Stomach (tissue), 8 donors: ENCODE measurements at regions not wholly inside any gene's neighbourhood (a gene's known extent, or its start where the extent isn't known, plus 50 kb on each side); places are given as distances from the start of the nearest gene placed in this dataset.

Experiments used
- DNase-seq, 2 donors: peaks; one replicate each; pipeline versions ENCODE4 v3.0.0 to v3.0.0-alpha.2; 2013 to 2019
- H3K27ac ChIP-seq, 5 donors: fragments of 200-600 bp in 4 of 5; sonication (generic) in 4 of 5; one replicate each; pipeline ENCODE4 v1.5.1; 2013 to 2019; ENCODE audit warnings: mild to moderate bottlenecking in 1 of 5, moderate library complexity in 1 of 5
- H3K27me3 ChIP-seq, 3 donors: fragments of 200-600 bp; sonication (generic); one replicate each; pipeline ENCODE4 v1.5.1; 2017 to 2019; ENCODE audit warnings: mixed run types in 1 of 3
- H3K36me3 ChIP-seq, 4 donors: fragments of 200-600 bp; sonication (generic); 1 replicate in 3 of 4; 2 replicates in 1 of 4; pipeline ENCODE4 v1.5.1; 2016 to 2019
- H3K4me1 ChIP-seq, 4 donors: fragments of 200-600 bp; sonication (generic); one replicate each; pipeline ENCODE4 v1.5.1; 2016 to 2019
- H3K4me3 ChIP-seq, 4 donors: fragments of 200-600 bp; sonication (generic) in 3 of 4; one replicate each; pipeline ENCODE4 v1.5.1; 2016 to 2019; ENCODE audit warnings: mild to moderate bottlenecking in 1 of 4
- H3K9me3 ChIP-seq, 4 donors: fragments of 200-600 bp; sonication (generic); one replicate each; pipeline ENCODE4 v1.5.1; 2016 to 2019
- EP300 ChIP-seq: sonication (generic); formaldehyde crosslinking; IDR thresholded peaks from one replicate; pipeline ENCODE4 v1.6.1; 2017; ENCODE audit warnings: antibody characterized with exemption
- POLR2A ChIP-seq, 4 donors: fragments of 450-650 bp; IDR thresholded peaks; one replicate each; pipeline ENCODE4 v1.6.1; 2016; ENCODE audit warnings: antibody characterized with exemption in 4 of 4, control low read depth in 2 of 4, mild to moderate bottlenecking in 1 of 4, moderate library complexity in 1 of 4
- POLR2AphosphoS5 ChIP-seq, 3 donors: sonication (generic); formaldehyde crosslinking; IDR thresholded peaks; one replicate each; pipeline ENCODE4 v1.6.1; 2016; ENCODE audit warnings: antibody characterized with exemption in 3 of 3
- WGBS, 5 donors: extraction: QIAGEN DNeasy Blood & Tissue Kit in 3 of 5; methylation state at CpG; one replicate each; pipeline versions ENCODE4 v1.1.5 to v1.1.7; 2013 to 2018; 5-methylcytosine and 5-hydroxymethylcytosine counted together
- intact Hi-C: fragments of 100-400 bp; cut with DNase I; formaldehyde crosslinking; loops from one replicate; pipeline ENCODE4 v1.15.1; 2023; ENCODE audit warnings: low total_unique reads
- TF ChIP-seq, protein P1 (sequence below), 7 experiments: fragments of 450-650 bp in 4 of 7; fragments of 200-600 bp in 3 of 7; sonication (generic) in 3 of 7; IDR thresholded peaks; one replicate each; pipeline ENCODE4 v1.5.1; 2016 to 2019; ENCODE audit warnings: antibody characterized with exemption in 7 of 7, control low read depth in 2 of 7, mild to moderate bottlenecking in 1 of 7
- donor health status: healthy with polysubstance abuse.
- donor health status: Bipolar disorder and iron deficiency.
- donor health status: healthy.

DNA sequence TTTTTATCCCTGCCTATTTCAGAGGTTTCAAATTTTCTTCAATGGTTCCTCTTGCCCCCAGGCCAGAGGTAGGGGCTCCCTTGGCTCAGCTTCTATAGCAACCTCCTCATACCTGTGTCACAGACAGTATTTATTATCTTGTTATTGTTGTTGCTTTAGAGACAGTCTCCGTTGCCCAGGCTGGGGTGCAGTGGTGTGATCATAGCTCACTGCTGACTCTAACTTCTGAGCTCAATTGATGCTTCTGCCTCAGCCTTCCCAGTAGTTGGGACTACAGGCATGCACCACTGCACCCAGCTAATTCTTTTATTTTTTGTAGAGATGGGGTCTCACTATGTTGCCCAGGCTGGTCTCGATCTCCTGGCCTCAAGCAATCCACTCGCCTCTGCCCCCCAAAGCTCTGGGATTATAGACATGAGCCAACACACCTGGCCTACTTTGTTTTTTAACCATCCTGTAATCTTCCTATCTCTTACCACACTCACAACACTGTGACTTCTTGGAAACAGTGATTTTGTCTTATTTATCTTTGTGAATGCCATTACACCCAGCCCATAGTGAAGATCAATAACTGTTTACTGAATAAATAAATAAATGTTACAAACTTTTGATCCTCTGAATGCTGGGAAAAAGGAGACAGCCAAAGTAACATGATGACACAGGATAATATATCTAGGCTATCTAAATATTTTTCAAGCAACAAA is 95.9 kb downstream of the PHLDA1 start:
- Histone ChIP-seq H3K27me3 (no peaks in the 10 kb centered on the region), H3K4me3 (no peak overlapping the region), H3K9me3 (no peaks in the 10 kb centered on the region), H3K36me3 (no peaks in the 10 kb centered on the region), H3K4me1 (peaks cover 0 to 22% (median 2%) of the 10 kb centered on the region in 4 donors), H3K27ac (peak overlapping the region in 1 of 5 donors; percentile 48)
- DNase-seq: no peak
- TF ChIP-seq EP300 (no peak), POLR2A (IDR thresholded peaks at IDR 0.05) (no peak), POLR2AphosphoS5 (IDR thresholded peaks at IDR 0.05) (no peak)
- TF ChIP-seq, protein P1, sequence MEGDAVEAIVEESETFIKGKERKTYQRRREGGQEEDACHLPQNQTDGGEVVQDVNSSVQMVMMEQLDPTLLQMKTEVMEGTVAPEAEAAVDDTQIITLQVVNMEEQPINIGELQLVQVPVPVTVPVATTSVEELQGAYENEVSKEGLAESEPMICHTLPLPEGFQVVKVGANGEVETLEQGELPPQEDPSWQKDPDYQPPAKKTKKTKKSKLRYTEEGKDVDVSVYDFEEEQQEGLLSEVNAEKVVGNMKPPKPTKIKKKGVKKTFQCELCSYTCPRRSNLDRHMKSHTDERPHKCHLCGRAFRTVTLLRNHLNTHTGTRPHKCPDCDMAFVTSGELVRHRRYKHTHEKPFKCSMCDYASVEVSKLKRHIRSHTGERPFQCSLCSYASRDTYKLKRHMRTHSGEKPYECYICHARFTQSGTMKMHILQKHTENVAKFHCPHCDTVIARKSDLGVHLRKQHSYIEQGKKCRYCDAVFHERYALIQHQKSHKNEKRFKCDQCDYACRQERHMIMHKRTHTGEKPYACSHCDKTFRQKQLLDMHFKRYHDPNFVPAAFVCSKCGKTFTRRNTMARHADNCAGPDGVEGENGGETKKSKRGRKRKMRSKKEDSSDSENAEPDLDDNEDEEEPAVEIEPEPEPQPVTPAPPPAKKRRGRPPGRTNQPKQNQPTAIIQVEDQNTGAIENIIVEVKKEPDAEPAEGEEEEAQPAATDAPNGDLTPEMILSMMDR (IDR thresholded peaks at IDR 0.05): no peak
- 84 to 92% (median 89%) methylated on average over 3 of the region's 3 CpGs for WGBS, 5 donors
- intact Hi-C loops: no loop called here

DNA sequence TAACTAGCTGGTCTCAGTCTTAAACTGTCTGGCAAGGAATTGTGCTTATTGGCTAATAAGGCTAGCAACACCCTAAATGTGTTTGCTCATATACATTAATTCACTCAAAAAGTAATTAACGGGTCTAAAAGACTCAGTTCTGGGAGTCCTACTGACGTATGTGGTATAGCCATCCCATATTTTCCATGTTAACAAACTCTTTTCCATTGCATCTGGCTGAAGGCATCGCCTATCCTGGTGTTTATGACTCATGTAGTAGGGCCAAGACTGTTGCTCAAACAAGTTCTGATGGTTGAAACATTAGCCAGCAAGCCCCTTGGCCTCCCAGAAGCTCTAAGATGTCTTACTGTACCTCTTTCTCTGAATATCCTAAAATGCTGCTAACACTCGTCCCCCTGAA is 98.5 kb downstream of the PHLDA1 start:
- no peaks in the 10 kb centered on the region for H3K9me3 ChIP-seq
- H3K4me1 ChIP-seq: peaks cover 0 to 22% (median 2%) of the 10 kb centered on the region in 4 donors
- intact Hi-C loops: no loop called here
- no peak for DNase-seq
- TF ChIP-seq, protein P1 (IDR thresholded peaks at IDR 0.05): no peak
- no peak for TF ChIP-seq POLR2AphosphoS5 (IDR thresholded peaks at IDR 0.05)
- no peak for TF ChIP-seq POLR2A (IDR thresholded peaks at IDR 0.05)
- no peaks in the 10 kb centered on the region for H3K36me3 ChIP-seq
- H3K4me3 ChIP-seq: no peak overlapping the region
- H3K27me3 ChIP-seq: no peaks in the 10 kb centered on the region
- 79 to 92% (median 88%) methylated on average over 4 of the region's 4 CpGs for WGBS, 5 donors
- no peak overlapping the region for H3K27ac ChIP-seq

DNA sequence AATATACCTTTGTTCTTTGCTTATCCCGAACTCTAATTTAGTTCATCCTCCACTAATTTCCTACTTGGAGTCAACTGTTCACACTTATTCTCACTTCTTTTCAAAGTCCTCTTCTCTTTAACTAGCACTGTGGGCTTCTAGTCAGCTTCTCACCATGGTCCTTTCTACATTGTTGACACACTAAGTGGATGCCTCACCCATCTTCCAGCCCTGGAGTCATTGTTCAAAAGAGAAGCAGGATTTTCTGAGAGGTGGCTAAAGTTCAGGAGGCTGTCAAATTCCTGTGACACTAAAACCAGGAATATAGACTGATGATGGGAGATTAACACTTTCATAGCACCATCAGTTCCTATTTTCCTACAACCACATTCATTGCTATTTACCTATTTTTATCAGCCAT is 99.3 kb downstream of the PHLDA1 start:
- intact Hi-C loops: no loop called here
- no peak overlapping the region for H3K27ac ChIP-seq

DNA sequence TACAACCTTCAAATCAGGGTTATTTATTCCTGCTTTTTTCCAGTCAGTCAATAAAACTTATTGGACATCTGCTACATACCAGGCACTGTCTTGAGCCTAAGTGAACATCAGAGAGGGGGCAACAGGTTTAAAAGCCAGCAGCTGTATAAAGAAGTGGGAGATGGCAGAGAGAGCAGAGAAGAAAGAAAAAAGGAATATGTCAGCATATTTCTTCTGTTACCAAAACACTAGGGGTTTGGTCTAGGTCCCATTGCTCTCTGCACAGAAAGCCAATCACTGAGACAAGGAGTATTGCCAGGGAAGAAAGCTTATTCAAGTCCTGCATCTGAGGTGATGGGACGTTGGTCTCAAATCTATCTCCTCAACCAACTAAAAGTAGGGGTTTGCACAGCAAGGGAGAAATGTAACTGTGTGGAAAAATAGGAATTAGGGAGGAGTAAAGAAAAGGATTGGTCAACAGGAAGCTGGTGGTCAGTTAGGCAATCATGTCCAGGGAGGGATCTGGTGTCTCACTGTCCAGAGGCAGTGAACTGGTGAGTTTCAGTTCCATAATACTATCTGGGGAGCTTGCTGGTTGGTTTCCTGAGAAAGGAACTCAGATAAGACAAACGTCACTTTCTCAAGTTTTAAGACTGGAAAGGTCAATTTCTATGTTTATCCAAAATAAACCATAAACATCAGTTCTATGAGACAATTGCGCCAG is 107.5 kb downstream of the PHLDA1 start:
- Histone ChIP-seq H3K4me3 (no peak overlapping the region), H3K27me3 (no peaks in the 10 kb centered on the region), H3K4me1 (peaks cover 0 to 9% (median 3%) of the 10 kb centered on the region in 4 donors), H3K27ac (no peak overlapping the region), H3K9me3 (peaks cover 0 to 18% (median 8%) of the 10 kb centered on the region in 4 donors), H3K36me3 (no peaks in the 10 kb centered on the region)
- no peak for DNase-seq
- TF ChIP-seq, protein P1 (IDR thresholded peaks at IDR 0.05): no peak
- TF ChIP-seq POLR2AphosphoS5 (IDR thresholded peaks at IDR 0.05) (no peak), POLR2A (IDR thresholded peaks at IDR 0.05) (no peak), EP300 (no peak)
- WGBS, 5 donors: 86 to 92% (median 89%) methylated on average over 3 of the region's 3 CpGs
- intact Hi-C loops: no loop called here

More for the DNA sequence above, 99.3 kb downstream of the PHLDA1 start:
- TF ChIP-seq POLR2AphosphoS5 (IDR thresholded peaks at IDR 0.05): no peak
- TF ChIP-seq POLR2A (IDR thresholded peaks at IDR 0.05): no peak
- TF ChIP-seq EP300: no peak
- TF ChIP-seq, protein P1 (IDR thresholded peaks at IDR 0.05): no peak
- no peaks in the 10 kb centered on the region for H3K36me3 ChIP-seq
- H3K27me3 ChIP-seq: no peaks in the 10 kb centered on the region
- no peaks in the 10 kb centered on the region for H3K9me3 ChIP-seq
- H3K4me1 ChIP-seq: peaks cover 0 to 22% (median 2%) of the 10 kb centered on the region in 4 donors
- H3K4me3 ChIP-seq: no peak overlapping the region
- DNase-seq: no peak
- 76 to 86% (median 81%) methylated on average over 1 of the region's 1 CpG for WGBS, 5 donors
